OCI-LY7 (cell line): ENCODE measurements at regions not wholly inside any gene's neighbourhood (a gene's known extent, or its start where the extent isn't known, plus 50 kb on each side); places are given as distances from the start of the nearest gene placed in this dataset.

Experiments
- EZH2phosphoT487 ChIP-seq: fragments of 200-600 bp; sonication (generic); IDR thresholded peaks from 2 replicates; pipeline ENCODE4 v1.6.1; 2018; ENCODE audit warnings: low read depth, borderline replicate concordance, mild to moderate bottlenecking, mixed run types, antibody characterized with exemption, low read length, moderate library complexity, mixed read lengths
- TF ChIP-seq, protein P1 (sequence below): fragments of 200-600 bp; sonication (generic); conservative IDR thresholded peaks from 2 replicates; pipeline ENCODE4 v1.5.1; 2014; ENCODE audit warnings: mild to moderate bottlenecking, antibody characterized with exemption, low read length, moderate library complexity, mixed read lengths

DNA sequence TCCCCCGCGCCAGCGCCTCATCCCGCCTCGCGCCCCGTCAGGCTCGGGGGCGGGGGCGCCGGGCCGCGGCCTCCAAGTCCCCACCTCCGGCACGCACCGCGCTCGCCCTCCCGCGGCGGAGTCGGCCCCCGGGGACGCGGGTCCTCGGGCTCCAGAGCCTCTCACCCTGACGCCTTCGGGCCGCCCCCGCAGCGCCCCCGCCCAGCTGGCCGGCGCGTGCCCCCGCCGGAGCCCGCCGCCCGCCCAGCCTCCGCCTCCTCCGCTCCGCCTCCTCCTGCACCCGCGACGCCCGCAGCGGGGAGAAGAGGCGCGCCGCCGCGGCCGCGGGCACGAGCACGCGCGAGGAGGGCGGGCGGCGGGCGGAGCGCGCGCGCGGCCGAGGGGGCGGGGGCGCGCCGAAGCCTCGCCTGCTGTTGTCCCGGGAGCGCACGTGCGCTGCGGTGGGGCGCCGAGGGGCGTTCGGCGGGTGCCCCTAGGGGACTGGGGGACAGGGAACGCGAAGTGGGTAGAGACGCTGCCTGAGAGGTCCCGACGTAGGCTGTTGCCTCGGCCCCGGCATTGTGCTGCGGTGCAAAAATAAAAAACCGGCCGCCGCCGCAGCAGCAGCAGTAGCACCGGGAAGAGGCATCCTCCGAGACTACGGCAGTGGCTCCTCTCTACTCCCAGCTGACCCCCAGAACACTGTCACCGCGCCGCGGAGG is 87.4 kb upstream of the ARHGAP32 start:
- TF ChIP-seq, protein P1, sequence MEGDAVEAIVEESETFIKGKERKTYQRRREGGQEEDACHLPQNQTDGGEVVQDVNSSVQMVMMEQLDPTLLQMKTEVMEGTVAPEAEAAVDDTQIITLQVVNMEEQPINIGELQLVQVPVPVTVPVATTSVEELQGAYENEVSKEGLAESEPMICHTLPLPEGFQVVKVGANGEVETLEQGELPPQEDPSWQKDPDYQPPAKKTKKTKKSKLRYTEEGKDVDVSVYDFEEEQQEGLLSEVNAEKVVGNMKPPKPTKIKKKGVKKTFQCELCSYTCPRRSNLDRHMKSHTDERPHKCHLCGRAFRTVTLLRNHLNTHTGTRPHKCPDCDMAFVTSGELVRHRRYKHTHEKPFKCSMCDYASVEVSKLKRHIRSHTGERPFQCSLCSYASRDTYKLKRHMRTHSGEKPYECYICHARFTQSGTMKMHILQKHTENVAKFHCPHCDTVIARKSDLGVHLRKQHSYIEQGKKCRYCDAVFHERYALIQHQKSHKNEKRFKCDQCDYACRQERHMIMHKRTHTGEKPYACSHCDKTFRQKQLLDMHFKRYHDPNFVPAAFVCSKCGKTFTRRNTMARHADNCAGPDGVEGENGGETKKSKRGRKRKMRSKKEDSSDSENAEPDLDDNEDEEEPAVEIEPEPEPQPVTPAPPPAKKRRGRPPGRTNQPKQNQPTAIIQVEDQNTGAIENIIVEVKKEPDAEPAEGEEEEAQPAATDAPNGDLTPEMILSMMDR: no peak
- no peak for TF ChIP-seq EZH2phosphoT487
